ENCODE measurements at regions not wholly inside any gene's neighbourhood (a gene's known extent, or its start where the extent isn't known, plus 50 kb on each side); places are given as distances from the start of the nearest gene placed in this dataset.

DNA sequence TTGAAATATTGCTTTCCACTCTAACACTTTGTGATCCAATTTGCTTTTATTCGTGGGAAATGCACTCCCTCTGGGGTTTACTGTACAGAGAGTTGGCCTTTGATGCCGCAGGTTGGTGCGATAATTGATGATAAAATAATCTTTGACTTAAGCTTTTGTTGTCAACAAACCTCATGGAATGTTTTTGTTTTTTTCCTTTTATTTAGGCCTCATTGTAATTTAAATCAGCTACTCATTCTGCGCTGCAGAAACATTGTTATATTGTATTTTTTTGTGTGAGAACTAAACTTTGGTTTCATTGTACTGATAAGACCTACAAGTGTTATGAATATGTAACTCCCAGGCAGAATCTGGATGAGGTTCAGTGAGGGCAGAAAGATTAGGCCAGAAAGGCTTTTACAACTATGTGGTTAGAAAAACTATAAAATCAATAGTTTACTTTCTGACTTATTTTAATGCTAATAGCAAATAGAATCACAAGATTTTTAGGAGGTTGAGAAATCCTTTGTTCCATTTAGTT lies 76.8 kb upstream of the POM121L12 start:
- no peaks in the 10 kb centered on the region for H3K27me3 ChIP-seq (ENCODE audit: control insufficient read depth, insufficient read depth, low read length)
- H3K14ac ChIP-seq (replicated peaks; ENCODE audit: low read depth, low read length), result no peak overlapping the region
- H4K91ac ChIP-seq (ENCODE audit: insufficient read depth, low read depth, low read length), result no peak overlapping the region
- dilution Hi-C loops (cut with HindIII; ENCODE audit: low sequenced_read_pairs, unreplicated experiment) (no loop called here), intact Hi-C loops (cut with micrococcal nuclease) (no loop called here), in situ Hi-C loops (cut with MboI; ENCODE audit: low sequenced_read_pairs) (no loop called here)
- no peak for ATAC-seq (ENCODE audit: low read depth)
- H4K8ac ChIP-seq (ENCODE audit: low read depth in 2 of 2, low read length in 2 of 2), result no peak overlapping the region
- no peak overlapping the region for H3K9ac ChIP-seq (ENCODE audit: low read depth, low read length)
- DNase-seq, result no peak
- POLR2A ChIA-PET (ENCODE audit: unreplicated experiment), result no interaction called here
- H3K9me1 ChIP-seq (ENCODE audit: insufficient read depth, low read length), result no peaks in the 10 kb centered on the region
- no peak overlapping the region for H3K23ac ChIP-seq (ENCODE audit: low read depth, low read length)
- H3K4ac ChIP-seq (ENCODE audit: low read depth, low read length), result no peak overlapping the region
- no TSS peak for BruUV-seq (replicated peaks)
- H4K20me1 ChIP-seq (ENCODE audit: insufficient read depth, low read length), result no peaks in the 10 kb centered on the region
- no peak overlapping the region for H3K18ac ChIP-seq (ENCODE audit: low read depth, low read length)
- H2BK20ac ChIP-seq (ENCODE audit: low read depth, low read length), result no peak overlapping the region
- H4K5ac ChIP-seq (ENCODE audit: low read depth, low read length), result no peak overlapping the region
- CTCF ChIA-PET, result no interaction called here
- no peak overlapping the region for H3K4me2 ChIP-seq (ENCODE audit: low read depth, low read length)
- TF ChIP-seq, protein P1, sequence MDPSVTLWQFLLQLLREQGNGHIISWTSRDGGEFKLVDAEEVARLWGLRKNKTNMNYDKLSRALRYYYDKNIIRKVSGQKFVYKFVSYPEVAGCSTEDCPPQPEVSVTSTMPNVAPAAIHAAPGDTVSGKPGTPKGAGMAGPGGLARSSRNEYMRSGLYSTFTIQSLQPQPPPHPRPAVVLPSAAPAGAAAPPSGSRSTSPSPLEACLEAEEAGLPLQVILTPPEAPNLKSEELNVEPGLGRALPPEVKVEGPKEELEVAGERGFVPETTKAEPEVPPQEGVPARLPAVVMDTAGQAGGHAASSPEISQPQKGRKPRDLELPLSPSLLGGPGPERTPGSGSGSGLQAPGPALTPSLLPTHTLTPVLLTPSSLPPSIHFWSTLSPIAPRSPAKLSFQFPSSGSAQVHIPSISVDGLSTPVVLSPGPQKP (IDR thresholded peaks at IDR 0.05; ENCODE audit: borderline replicate concordance, low read depth, low read length), result no peak
- TF ChIP-seq POLR2A (IDR thresholded peaks at IDR 0.05; ENCODE audit: low read depth, low read length) (no peak), MAZ (IDR thresholded peaks at IDR 0.05; ENCODE audit: borderline replicate concordance, low read depth, low read length) (no peak), MAFK (IDR thresholded peaks at IDR 0.05; ENCODE audit: low read depth, low read length) (no peak), RFX5 (IDR thresholded peaks at IDR 0.05; ENCODE audit: low read depth, low read length) (no peak), SMC3 (IDR thresholded peaks at IDR 0.05; ENCODE audit: low read depth, low read length) (no peak), RCOR1 (IDR thresholded peaks at IDR 0.05; ENCODE audit: insufficient replicate concordance, low read length) (no peak), CEBPB (IDR thresholded peaks at IDR 0.05; ENCODE audit: low read depth, low read length) (no peak), BHLHE40 (IDR thresholded peaks at IDR 0.05; ENCODE audit: low read depth, low read length) (no peak), CHD1 (IDR thresholded peaks at IDR 0.05; ENCODE audit: low read depth, low read length) (no peak), FOS (IDR thresholded peaks at IDR 0.05; ENCODE audit: low read depth, low read length) (no peak), MXI1 (IDR thresholded peaks at IDR 0.05; ENCODE audit: borderline replicate concordance, low read depth, low read length) (no peak), CTCF (conservative IDR thresholded peaks at IDR 0.05; ENCODE audit: low read depth, low read length) (no peak), RAD21 (IDR thresholded peaks at IDR 0.05; ENCODE audit: low read length) (no peak)
- TF ChIP-seq, protein P2, sequence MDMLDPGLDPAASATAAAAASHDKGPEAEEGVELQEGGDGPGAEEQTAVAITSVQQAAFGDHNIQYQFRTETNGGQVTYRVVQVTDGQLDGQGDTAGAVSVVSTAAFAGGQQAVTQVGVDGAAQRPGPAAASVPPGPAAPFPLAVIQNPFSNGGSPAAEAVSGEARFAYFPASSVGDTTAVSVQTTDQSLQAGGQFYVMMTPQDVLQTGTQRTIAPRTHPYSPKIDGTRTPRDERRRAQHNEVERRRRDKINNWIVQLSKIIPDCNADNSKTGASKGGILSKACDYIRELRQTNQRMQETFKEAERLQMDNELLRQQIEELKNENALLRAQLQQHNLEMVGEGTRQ (IDR thresholded peaks at IDR 0.05; ENCODE audit: low read depth, low read length), result no peak
- no peak overlapping the region for H2AK5ac ChIP-seq (ENCODE audit: low read depth, low read length)
- peaks cover 12% of the 10 kb centered on the region for H3K9me3 ChIP-seq (ENCODE audit: control insufficient read depth, insufficient read depth, low read length)
- H2AK9ac ChIP-seq (replicated peaks; ENCODE audit: low read depth, low read length, poor library complexity), result no peak overlapping the region
- no peaks in the 10 kb centered on the region for H3K79me1 ChIP-seq (ENCODE audit: low read depth in 1 of 2, low read length in 2 of 2)
- no peak overlapping the region for H2BK5ac ChIP-seq (ENCODE audit: low read depth, low read length, poor library complexity, severe bottlenecking)
- no peak overlapping the region for H3K4me3 ChIP-seq (ENCODE audit: insufficient read depth, low read depth, low read length)
- no peak overlapping the region for H3K27ac ChIP-seq (ENCODE audit: insufficient read depth, low read length)
- no peak overlapping the region for H2BK120ac ChIP-seq (ENCODE audit: low read depth, low read length)
- no peak overlapping the region for H2BK15ac ChIP-seq (ENCODE audit: low read depth, low read length)
- H3K36me3 ChIP-seq (ENCODE audit: control insufficient read depth, insufficient read depth, low read length), result no peaks in the 10 kb centered on the region
- H3K4me1 ChIP-seq (ENCODE audit: control insufficient read depth, insufficient read depth, low read length), result no peaks in the 10 kb centered on the region
- H3K56ac ChIP-seq (ENCODE audit: extremely low read depth, insufficient read depth, low read length), result no peak overlapping the region
- no peak overlapping the region for H2AFZ ChIP-seq (replicated peaks; ENCODE audit: low read length, poor library complexity)
- WGBS, 2 experiments (ENCODE audit: extremely low coverage in 2 of 2, insufficient read length in 1 of 2), result no CpG with 5 or more reads among the region's 4 CpGs
